IMR-90 (cell line): ENCODE measurements at regions not wholly inside any gene's neighbourhood (a gene's known extent, or its start where the extent isn't known, plus 50 kb on each side); places are given as distances from the start of the nearest gene placed in this dataset.
A peak's percentile ranks its signal among the peaks of the same experiment; 100 is the strongest.

ENCODE experiments used
- ATAC-seq: fragments of 200-7000 bp; cut with Tn5 transposase; 2 replicates; pipeline ENCODE4 v1.9.1; 2020; ENCODE audit warnings: low read depth, mild to moderate bottlenecking, moderate library complexity
- BruUV-seq: library from RNA; stranded (reverse); fragments of 400-500 nt; replicated peaks from 2 replicates; lab custom pipeline; 2021; lab: Mats Ljungman, UMichigan
- CTCF ChIA-PET: fragments of 300-600 bp; formaldehyde crosslinking; extraction: SDS; loops from one replicate; lab custom pipeline; 2021; ENCODE audit warnings: antibody characterized with exemption; lab: Yijun Ruan, JAX
- POLR2A ChIA-PET: fragments of 300-600 bp; sonication (Branson Sonifier 250); formaldehyde crosslinking; loops from one replicate; lab custom pipeline; 2022; ENCODE audit warnings: antibody characterized with exemption; ENCODE audit not compliant: unreplicated experiment; lab: Charles Lee
- DNase-seq: peaks from one replicate; pipeline ENCODE4 v3.0.0; 2013
- H2AFZ ChIP-seq: replicated peaks from 2 replicates; pipeline ENCODE3; 2013; ENCODE audit warnings: low read length, mild to moderate bottlenecking; ENCODE audit not compliant: poor library complexity
- H2AK5ac ChIP-seq: 2 replicates; pipeline ENCODE4 v1.6.1; 2013; ENCODE audit warnings: low read depth, low read length, inconsistent platforms
- H2AK9ac ChIP-seq: replicated peaks from 2 replicates; pipeline ENCODE3; 2013; ENCODE audit warnings: mild to moderate bottlenecking, low read depth, low read length, moderate library complexity; ENCODE audit not compliant: poor library complexity
- H2BK120ac ChIP-seq: 2 replicates; pipeline ENCODE4 v1.6.1; 2013; ENCODE audit warnings: low read depth, low read length, inconsistent platforms
- H2BK15ac ChIP-seq: 3 replicates; pipeline ENCODE4 v1.6.1; 2013; ENCODE audit warnings: low read depth, low read length, inconsistent platforms
- H2BK20ac ChIP-seq: 2 replicates; pipeline ENCODE4 v1.6.1; 2013; ENCODE audit warnings: low read depth, mild to moderate bottlenecking, inconsistent platforms, low read length, moderate library complexity
- H2BK5ac ChIP-seq: 2 replicates; pipeline ENCODE4 v1.6.1; 2013; ENCODE audit warnings: mild to moderate bottlenecking, low read depth, low read length, inconsistent platforms; ENCODE audit not compliant: poor library complexity, severe bottlenecking
- H3K14ac ChIP-seq: replicated peaks from 2 replicates; pipeline ENCODE4 v1.6.1; 2013; ENCODE audit warnings: low read depth, low read length, inconsistent platforms
- H3K18ac ChIP-seq: 2 replicates; pipeline ENCODE4 v1.6.1; 2013; ENCODE audit warnings: low read depth, low read length, control low read depth
- H3K23ac ChIP-seq: 2 replicates; pipeline ENCODE4 v1.6.1; 2013; ENCODE audit warnings: low read depth, low read length, inconsistent platforms
- H3K27ac ChIP-seq: 2 replicates; pipeline ENCODE4 v1.5.1; 2013; ENCODE audit warnings: mild to moderate bottlenecking, control low read depth, low read length; ENCODE audit not compliant: insufficient read depth
- H3K27me3 ChIP-seq: 2 replicates; pipeline ENCODE4 v1.6.1; 2013; ENCODE audit warnings: low read length; ENCODE audit not compliant: control insufficient read depth, insufficient read depth
- H3K36me3 ChIP-seq: 2 replicates; pipeline ENCODE4 v1.6.1; 2013; ENCODE audit warnings: low read length, mixed read lengths; ENCODE audit not compliant: control insufficient read depth, insufficient read depth
- H3K4ac ChIP-seq: 2 replicates; pipeline ENCODE4 v1.6.1; 2013; ENCODE audit warnings: low read depth, low read length, inconsistent platforms
- H3K4me1 ChIP-seq: 2 replicates; pipeline ENCODE4 v1.6.1; 2013; ENCODE audit warnings: low read length, mixed read lengths; ENCODE audit not compliant: control insufficient read depth, insufficient read depth
- H3K4me2 ChIP-seq: 2 replicates; pipeline ENCODE4 v1.6.1; 2013; ENCODE audit warnings: low read depth, mild to moderate bottlenecking, control low read depth, low read length, moderate library complexity
- H3K4me3 ChIP-seq: 2 replicates; pipeline ENCODE4 v1.5.1; 2013; ENCODE audit warnings: low read depth, mild to moderate bottlenecking, control low read depth, low read length, moderate library complexity; ENCODE audit not compliant: insufficient read depth
- H3K56ac ChIP-seq: 2 replicates; pipeline ENCODE4 v1.6.1; 2013; ENCODE audit warnings: low read length, inconsistent platforms; ENCODE audit not compliant: insufficient read depth; ENCODE audit errors: extremely low read depth
- H3K79me1 ChIP-seq, 2 experiments: 2 replicates each; pipeline ENCODE4 v1.6.1; 2013; ENCODE audit warnings: low read length in 2 of 2, inconsistent platforms in 1 of 2, low read depth in 1 of 2
- H3K9ac ChIP-seq: 2 replicates; pipeline ENCODE4 v1.6.1; 2013; ENCODE audit warnings: low read depth, low read length, control low read depth
- H3K9me1 ChIP-seq: 2 replicates; pipeline ENCODE4 v1.6.1; 2013; ENCODE audit warnings: low read length, inconsistent platforms; ENCODE audit not compliant: insufficient read depth
- H3K9me3 ChIP-seq: 2 replicates; pipeline ENCODE4 v1.6.1; 2013; ENCODE audit warnings: low read length; ENCODE audit not compliant: control insufficient read depth, insufficient read depth
- H4K20me1 ChIP-seq: 2 replicates; pipeline ENCODE4 v1.6.1; 2013; ENCODE audit warnings: low read length, inconsistent platforms; ENCODE audit not compliant: insufficient read depth
- H4K5ac ChIP-seq: 2 replicates; pipeline ENCODE4 v1.6.1; 2013; ENCODE audit warnings: mild to moderate bottlenecking, low read depth, low read length, control low read depth
- H4K8ac ChIP-seq, 2 experiments: 2 replicates each; pipeline ENCODE4 v1.6.1; 2013; ENCODE audit warnings: low read depth in 2 of 2, low read length in 2 of 2, control low read depth in 1 of 2, inconsistent platforms in 1 of 2
- H4K91ac ChIP-seq: 2 replicates; pipeline ENCODE4 v1.6.1; 2013; ENCODE audit warnings: low read depth, low read length, inconsistent platforms; ENCODE audit not compliant: insufficient read depth
- CEBPB ChIP-seq: IDR thresholded peaks from 2 replicates; pipeline ENCODE4 v1.6.1; 2012; ENCODE audit warnings: low read depth, low read length, improper control_type of control experiment
- FOS ChIP-seq: fragments of 150-350 bp; IDR thresholded peaks from 2 replicates; pipeline ENCODE4 v1.6.1; 2016; ENCODE audit warnings: low read depth, low read length
- MAFK ChIP-seq: IDR thresholded peaks from 2 replicates; pipeline ENCODE4 v1.6.1; 2012; ENCODE audit warnings: low read depth, low read length, improper control_type of control experiment
- MXI1 ChIP-seq: IDR thresholded peaks from 2 replicates; pipeline ENCODE4 v1.6.1; 2012; ENCODE audit warnings: low read depth, mild to moderate bottlenecking, low read length, moderate library complexity, borderline replicate concordance
- NFE2L2 ChIP-seq: fragments of 150-350 bp; IDR thresholded peaks from 2 replicates; pipeline ENCODE4 v1.6.1; 2016; ENCODE audit warnings: low read depth, mild to moderate bottlenecking, low read length
- RAD21 ChIP-seq: IDR thresholded peaks from 2 replicates; pipeline ENCODE4 v1.6.1; 2012; ENCODE audit warnings: low read length, improper control_type of control experiment
- RCOR1 ChIP-seq: IDR thresholded peaks from 2 replicates; pipeline ENCODE4 v1.6.1; 2012; ENCODE audit warnings: mild to moderate bottlenecking, low read length, improper control_type of control experiment; ENCODE audit not compliant: insufficient replicate concordance
- RFX5 ChIP-seq: IDR thresholded peaks from 2 replicates; pipeline ENCODE4 v1.8.0; 2012; ENCODE audit warnings: low read depth, mild to moderate bottlenecking, low read length, moderate library complexity
- SMC3 ChIP-seq: fragments of 150-350 bp; IDR thresholded peaks from 2 replicates; pipeline ENCODE4 v1.6.1; 2016; ENCODE audit warnings: low read depth, mild to moderate bottlenecking, antibody characterized with exemption, low read length, moderate library complexity
- WGBS, 2 experiments: methylation state at CpG; one replicate each; pipeline versions ENCODE4 v1.1.5 to v1.1.7; 2013; ENCODE audit warnings: missing lambda C conversion rate in 2 of 2; ENCODE audit not compliant: insufficient read length in 1 of 2; ENCODE audit errors: extremely low coverage in 2 of 2; 5-methylcytosine and 5-hydroxymethylcytosine counted together
- dilution Hi-C: fragments of 300-500 bp; cut with HindIII; formaldehyde crosslinking; loops from one replicate; pipeline ENCODE4 v1.14.3; 2018; ENCODE audit warnings: low sequenced_read_pairs; ENCODE audit not compliant: unreplicated experiment
- in situ Hi-C: fragments of 300-500 bp; cut with MboI; formaldehyde crosslinking; loops from 3 replicates; pipeline ENCODE4 v1.14.3; 2019; ENCODE audit warnings: low sequenced_read_pairs, inconsistent platforms, mixed read lengths
- intact Hi-C: fragments of 100-400 bp; cut with micrococcal nuclease; formaldehyde crosslinking; loops from 2 replicates; pipeline ENCODE4 v1.10.0; 2022

- no peak for ATAC-seq
- intact Hi-C loops = no loop called here
- H3K27ac ChIP-seq = no peak overlapping the region
- DNase-seq = peak; percentile 50
- no peaks in the 10 kb centered on the region for H3K36me3 ChIP-seq
- H3K56ac ChIP-seq = no peak overlapping the region
- no peaks in the 10 kb centered on the region for H4K20me1 ChIP-seq
- H3K4ac ChIP-seq = no peak overlapping the region
- H3K4me2 ChIP-seq = no peak overlapping the region
- no peak overlapping the region for H2AK9ac ChIP-seq
- WGBS, 2 experiments = no CpG with 5 or more reads among the region's 3 CpGs
- no peaks in the 10 kb centered on the region for H3K27me3 ChIP-seq
- H3K4me3 ChIP-seq = no peak overlapping the region
- no peak overlapping the region for H2AK5ac ChIP-seq
- dilution Hi-C loops = no loop called here
- H4K8ac ChIP-seq = no peak overlapping the region
- no peak overlapping the region for H4K5ac ChIP-seq
- no peak overlapping the region for H2BK120ac ChIP-seq
- no peak overlapping the region for H2BK15ac ChIP-seq
- no peaks in the 10 kb centered on the region for H3K79me1 ChIP-seq
- BruUV-seq = no TSS peak
- H2AFZ ChIP-seq = no peak overlapping the region
- H3K4me1 ChIP-seq = no peaks in the 10 kb centered on the region
- no peak overlapping the region for H4K91ac ChIP-seq
- H3K14ac ChIP-seq = no peak overlapping the region
- no peak overlapping the region for H2BK20ac ChIP-seq
- H3K9me3 ChIP-seq = no peaks in the 10 kb centered on the region
- no peak overlapping the region for H2BK5ac ChIP-seq
- no peak overlapping the region for H3K9ac ChIP-seq
- in situ Hi-C loops = no loop called here
- ChIA-PET POLR2A (no interaction called here), CTCF (no interaction called here)
- no peak overlapping the region for H3K18ac ChIP-seq
- no peaks in the 10 kb centered on the region for H3K9me1 ChIP-seq
- TF ChIP-seq SMC3 (no peak), NFE2L2 (no peak), RFX5 (no peak), MXI1 (no peak), CEBPB (peak; percentile 22; the same call in 1 of the 2 replicates), FOS (no peak), MAFK (no peak), RCOR1 (no peak), RAD21 (no peak)
- H3K23ac ChIP-seq = no peak overlapping the region
These were observed 295.5 kb upstream of the CLINT1 start for GRCh38 chr5:158154226-158155005.
